Effector memory CD8-positive, alpha-beta T cell (primary cell): ENCODE measurements at regions not wholly inside any gene's neighbourhood (a gene's known extent, or its start where the extent isn't known, plus 50 kb on each side); places are given as distances from the start of the nearest gene placed in this dataset.

Experiments
- ATAC-seq: fragments of 150-1000 bp; cut with Tn5 transposase; replicated peaks from 2 replicates; pipeline ENCODE4 v1.10.0; 2021; ENCODE audit warnings: mild to moderate bottlenecking, moderate library complexity
- DNase-seq, 3 experiments: peaks; one replicate each; pipeline ENCODE4 v3.0.0; 2021
- H3K27ac Mint-ChIP-seq, 2 donors: one replicate each; pipeline ENCODE4 v1.8.0; 2022; ENCODE audit warnings: mild to moderate bottlenecking in 2 of 2, mixed read lengths in 2 of 2, moderate library complexity in 2 of 2
- H3K27me3 Mint-ChIP-seq, 2 donors: one replicate each; pipeline ENCODE4 v1.8.0; 2022; ENCODE audit warnings: mixed read lengths in 2 of 2
- H3K36me3 Mint-ChIP-seq: one replicate; pipeline ENCODE4 v1.8.0; 2022; ENCODE audit warnings: mild to moderate bottlenecking, moderate library complexity, mixed read lengths; ENCODE audit not compliant: insufficient read depth
- H3K4me1 Mint-ChIP-seq, 2 donors: one replicate each; pipeline ENCODE4 v1.8.0; 2022; ENCODE audit warnings: low read depth in 2 of 2, mixed read lengths in 2 of 2
- H3K4me3 Mint-ChIP-seq, 2 donors: one replicate each; pipeline ENCODE4 v1.8.0; 2022; ENCODE audit warnings: mild to moderate bottlenecking in 2 of 2, mixed read lengths in 2 of 2, moderate library complexity in 2 of 2
- H3K9me3 Mint-ChIP-seq, 2 donors: one replicate each; pipeline ENCODE4 v1.8.0; 2022; ENCODE audit warnings: mixed read lengths in 2 of 2

DNA sequence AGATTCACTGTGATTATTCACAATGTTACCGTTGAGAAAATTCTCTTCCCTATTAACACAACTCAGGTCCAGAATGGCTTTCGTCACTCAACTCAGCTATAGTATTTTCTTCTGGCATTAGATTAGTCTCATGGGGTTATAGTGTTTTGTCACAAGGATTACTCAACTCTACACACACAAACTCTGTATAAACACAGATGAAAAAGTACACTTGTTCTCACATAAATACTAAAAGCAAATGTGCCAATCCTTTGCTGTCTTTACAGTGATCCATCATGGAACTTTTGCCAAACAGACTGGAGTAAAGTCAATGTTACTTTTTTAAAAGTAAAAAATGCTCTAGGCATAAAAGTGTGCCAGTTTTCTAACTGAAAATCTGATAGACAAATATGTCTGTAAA, 267.6 kb downstream of the RBM43 start:
- Mint-ChIP-seq H3K27ac (no peak overlapping the region), H3K9me3 (peaks cover 0 to 6% of the 10 kb centered on the region in 2 donors), H3K4me3 (no peak overlapping the region), H3K36me3 (no peaks in the 10 kb centered on the region), H3K4me1 (no peaks in the 10 kb centered on the region), H3K27me3 (no peaks in the 10 kb centered on the region)
- DNase-seq (no peak), ATAC-seq (no peak)

DNA sequence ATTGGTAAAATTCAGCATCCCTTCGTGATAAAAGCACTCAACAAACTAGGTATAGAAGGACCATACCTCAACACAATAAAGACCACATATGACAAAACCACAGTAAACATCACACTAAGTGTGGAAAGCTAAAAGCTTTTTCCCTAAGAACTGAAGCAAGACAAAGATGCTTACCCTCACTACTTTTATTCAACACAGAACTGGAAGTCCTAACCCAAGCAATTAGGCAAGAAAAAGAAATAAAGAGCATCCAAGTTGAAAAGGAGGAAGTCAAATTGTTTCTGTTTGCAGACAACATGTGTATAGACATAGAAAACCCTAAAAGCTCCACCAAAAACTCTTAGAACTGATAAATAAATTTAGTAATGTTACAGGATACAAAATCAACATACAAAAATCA, 271.7 kb downstream of the RBM43 start:
- Mint-ChIP-seq H3K36me3 (no peaks in the 10 kb centered on the region), H3K9me3 (peaks cover 5 to 7% of the 10 kb centered on the region in 2 donors), H3K27ac (no peak overlapping the region), H3K27me3 (peaks cover 3 to 17% of the 10 kb centered on the region in 2 donors), H3K4me3 (no peak overlapping the region), H3K4me1 (no peaks in the 10 kb centered on the region)
- ATAC-seq = no peak
- no peak for DNase-seq

DNA sequence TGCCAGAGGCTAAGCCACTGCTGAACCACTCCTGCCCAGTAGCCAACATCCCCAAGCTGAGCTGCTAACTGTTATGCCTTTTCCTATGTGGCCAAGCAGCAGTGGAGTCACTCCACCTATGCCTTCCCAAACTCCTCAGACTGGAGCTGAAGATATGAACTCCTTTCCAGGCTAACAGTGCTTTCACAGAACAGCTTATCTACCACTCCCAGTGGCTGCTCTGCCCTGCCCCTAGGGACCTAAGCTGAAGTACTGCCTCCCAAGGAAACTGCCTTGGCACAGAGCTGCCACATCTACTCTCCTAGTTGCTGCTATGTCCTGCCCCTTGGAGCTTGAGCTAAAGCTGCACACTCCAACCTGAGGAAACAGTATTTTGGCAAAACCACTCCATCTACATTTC, 275.9 kb downstream of the RBM43 start:
- DNase-seq = no peak
- Mint-ChIP-seq H3K4me1 (no peaks in the 10 kb centered on the region), H3K36me3 (peaks cover 2% of the 10 kb centered on the region), H3K4me3 (no peak overlapping the region), H3K9me3 (peaks cover 5% of the 10 kb centered on the region in 2 donors), H3K27me3 (peaks cover 6 to 26% of the 10 kb centered on the region in 2 donors), H3K27ac (no peak overlapping the region)
- ATAC-seq = no peak

DNA sequence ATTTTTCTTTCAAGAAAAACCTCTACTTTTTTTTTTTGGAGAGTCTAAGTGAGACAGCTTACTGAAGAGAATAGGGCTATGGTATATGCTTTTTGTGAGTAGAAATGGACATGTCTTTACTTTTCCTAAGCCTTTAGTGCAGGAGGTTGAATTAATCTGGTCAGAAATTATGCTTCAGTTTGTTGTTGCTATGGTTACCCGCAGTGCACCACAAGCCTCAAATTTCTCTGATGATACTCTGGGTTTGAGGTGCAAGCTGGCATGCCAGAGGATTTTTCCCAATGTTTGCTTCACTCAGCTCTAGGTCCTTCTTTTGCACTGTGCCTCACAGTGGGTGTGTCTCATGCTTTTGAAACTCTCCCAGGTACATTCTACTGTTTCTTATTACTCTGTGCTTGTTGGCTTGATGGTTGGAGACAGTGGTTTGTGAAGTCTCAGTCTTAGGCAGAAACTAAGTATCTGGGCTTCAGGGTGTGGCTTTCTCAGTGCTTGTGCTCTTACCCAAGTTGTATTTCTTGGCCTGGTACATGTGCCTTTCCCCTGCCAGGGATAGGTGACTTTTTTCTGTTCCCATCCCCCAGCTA, 278.3 kb downstream of the RBM43 start:
- ATAC-seq (no peak), DNase-seq (no peak)
- Mint-ChIP-seq H3K27me3 (peaks cover 6 to 26% of the 10 kb centered on the region in 2 donors), H3K9me3 (peaks cover 1 to 5% of the 10 kb centered on the region in 2 donors), H3K4me1 (no peaks in the 10 kb centered on the region), H3K27ac (no peak overlapping the region), H3K36me3 (peaks cover 2% of the 10 kb centered on the region), H3K4me3 (no peak overlapping the region)

DNA sequence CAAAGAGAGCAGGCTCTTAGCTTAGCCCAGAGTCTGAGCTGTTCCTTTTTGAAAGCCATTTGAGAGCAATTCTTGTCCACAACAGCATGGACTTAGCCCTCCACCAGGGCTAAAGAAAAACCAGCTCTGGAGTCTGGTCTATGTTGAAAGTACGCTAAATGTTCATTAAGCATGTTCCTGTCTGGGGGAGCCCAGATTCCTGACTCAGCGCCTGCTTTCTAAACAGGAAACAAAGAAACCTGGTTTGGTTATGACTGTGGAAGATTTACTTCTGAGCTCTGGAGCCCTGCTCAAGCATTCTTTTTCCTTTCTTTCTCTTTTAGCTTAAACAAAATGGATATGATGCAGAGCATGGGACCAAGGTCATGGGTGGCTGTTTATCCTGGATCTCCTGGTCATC, 279.8 kb downstream of the RBM43 start:
- Mint-ChIP-seq H3K36me3 (peaks cover 2% of the 10 kb centered on the region), H3K4me1 (no peaks in the 10 kb centered on the region), H3K27ac (no peak overlapping the region), H3K9me3 (peaks cover 1 to 5% of the 10 kb centered on the region in 2 donors), H3K4me3 (no peak overlapping the region), H3K27me3 (peaks cover 6 to 22% of the 10 kb centered on the region in 2 donors)
- no peak for ATAC-seq
- DNase-seq = no peak

DNA sequence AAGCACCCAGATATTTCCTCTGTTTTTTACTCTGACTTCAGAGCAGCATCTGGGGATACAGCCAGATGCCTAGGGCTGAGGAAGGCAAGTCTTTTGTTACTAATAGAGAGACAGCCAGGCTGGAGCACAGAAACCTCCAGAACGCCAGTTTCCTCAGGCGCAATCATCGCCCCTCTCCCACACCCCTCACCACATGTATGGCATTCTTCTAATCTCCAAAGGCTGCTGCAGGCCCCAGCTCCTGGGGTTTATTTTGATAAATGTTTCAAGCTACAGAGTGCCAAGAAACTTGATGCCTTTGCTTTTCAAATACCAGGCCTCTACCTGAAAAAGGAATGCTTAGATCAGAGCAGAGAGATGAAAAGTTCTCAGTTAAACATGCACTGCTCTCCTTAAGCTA, 283.6 kb downstream of the RBM43 start:
- H3K27me3 Mint-ChIP-seq = no peaks in the 10 kb centered on the region
- H3K9me3 Mint-ChIP-seq = no peaks in the 10 kb centered on the region
- DNase-seq (no peak), ATAC-seq (no peak)
- H3K4me3 Mint-ChIP-seq = no peak overlapping the region
- H3K4me1 Mint-ChIP-seq = no peaks in the 10 kb centered on the region
- no peak overlapping the region for H3K27ac Mint-ChIP-seq
- no peaks in the 10 kb centered on the region for H3K36me3 Mint-ChIP-seq

DNA sequence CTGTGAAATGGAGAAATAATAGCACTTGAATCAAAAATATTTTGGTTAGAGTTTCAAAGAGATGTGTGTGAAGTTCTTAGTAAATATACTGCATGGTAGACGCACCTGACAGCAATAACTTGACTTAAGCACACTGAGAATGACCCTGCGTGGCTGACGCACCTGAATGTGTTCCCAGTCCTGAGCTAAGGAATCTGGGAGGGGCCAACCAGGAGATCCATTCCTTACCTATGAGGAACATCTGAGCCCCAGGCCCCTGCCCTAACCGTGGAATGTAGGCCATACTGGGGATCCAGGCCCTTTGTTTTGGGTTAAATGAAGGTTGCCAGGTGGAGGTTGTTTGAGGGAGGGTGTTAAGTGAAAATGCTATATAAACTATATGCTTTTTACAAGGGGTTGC, 284.4 kb downstream of the RBM43 start:
- Mint-ChIP-seq H3K4me1 (no peaks in the 10 kb centered on the region), H3K36me3 (no peaks in the 10 kb centered on the region), H3K27ac (no peak overlapping the region), H3K27me3 (no peaks in the 10 kb centered on the region), H3K4me3 (no peak overlapping the region), H3K9me3 (no peaks in the 10 kb centered on the region)
- no peak for DNase-seq
- ATAC-seq = no peak

DNA sequence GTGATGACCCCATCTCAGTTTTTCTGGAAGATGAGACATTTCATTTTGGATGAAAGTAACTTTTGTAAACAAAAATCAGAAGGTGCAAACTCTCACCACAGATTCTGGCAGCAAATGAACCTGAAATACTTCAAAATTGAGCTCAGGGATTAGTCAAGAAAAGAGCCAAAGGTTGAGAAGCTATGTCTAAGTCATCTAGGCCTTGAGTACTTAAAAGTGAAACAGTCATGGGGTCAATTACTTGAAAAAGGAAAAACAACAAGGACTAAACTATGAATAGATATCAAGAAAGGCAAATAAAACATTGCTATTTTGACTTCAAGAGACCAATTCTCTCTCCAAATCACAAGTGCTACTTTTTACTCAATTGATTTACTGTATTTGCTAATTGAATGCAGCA, 285.1 kb downstream of the RBM43 start:
- DNase-seq (no peak), ATAC-seq (no peak)
- H3K9me3 Mint-ChIP-seq = no peaks in the 10 kb centered on the region
- no peaks in the 10 kb centered on the region for H3K4me1 Mint-ChIP-seq
- no peak overlapping the region for H3K27ac Mint-ChIP-seq
- H3K4me3 Mint-ChIP-seq = no peak overlapping the region
- no peaks in the 10 kb centered on the region for H3K36me3 Mint-ChIP-seq
- H3K27me3 Mint-ChIP-seq = no peaks in the 10 kb centered on the region

DNA sequence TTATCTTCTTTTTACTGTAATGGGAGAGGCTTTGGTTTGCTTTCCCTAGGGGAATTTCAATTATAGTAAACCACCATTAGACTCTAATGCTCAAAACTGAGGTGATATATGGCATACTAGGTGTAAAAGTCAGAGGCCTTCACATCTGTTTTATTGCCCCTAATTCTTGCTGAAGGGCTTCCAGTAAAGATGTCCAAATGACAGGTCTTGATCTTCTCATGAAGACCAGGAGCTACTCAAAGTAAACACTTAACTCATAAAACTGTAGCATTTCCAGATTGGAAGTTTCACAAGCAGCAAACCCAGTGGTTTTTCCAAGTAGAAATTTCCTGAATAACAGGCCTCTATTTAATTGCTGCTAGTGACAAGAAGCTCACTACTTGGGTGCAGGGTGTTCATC, 286.8 kb downstream of the RBM43 start:
- no peak for ATAC-seq
- H3K4me1 Mint-ChIP-seq = no peaks in the 10 kb centered on the region
- no peaks in the 10 kb centered on the region for H3K36me3 Mint-ChIP-seq

DNA sequence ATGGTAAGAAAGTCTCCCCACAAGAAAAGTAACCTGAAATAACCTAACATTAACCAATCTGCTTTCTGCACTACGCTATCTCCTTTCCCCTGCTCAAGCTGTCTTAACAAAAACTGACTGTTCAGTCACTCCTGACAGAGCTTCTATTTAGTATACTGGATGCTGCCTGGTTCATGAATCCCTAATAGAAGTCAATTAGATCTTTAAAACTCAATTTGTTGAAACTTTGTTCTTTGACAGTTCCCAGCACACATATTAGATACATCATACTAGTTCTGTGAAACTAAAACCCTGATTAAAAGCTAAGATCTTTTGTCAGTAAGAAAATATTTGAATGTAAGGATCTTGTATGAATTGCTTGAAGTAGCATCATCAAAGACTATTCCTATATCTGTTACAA, 287.4 kb downstream of the RBM43 start:
- no peaks in the 10 kb centered on the region for H3K4me1 Mint-ChIP-seq
- no peaks in the 10 kb centered on the region for H3K36me3 Mint-ChIP-seq
- H3K4me3 Mint-ChIP-seq = no peak overlapping the region
- no peak for DNase-seq
- no peak for ATAC-seq
- no peak overlapping the region for H3K27ac Mint-ChIP-seq
- H3K27me3 Mint-ChIP-seq = no peaks in the 10 kb centered on the region
- no peaks in the 10 kb centered on the region for H3K9me3 Mint-ChIP-seq

More for the DNA sequence above, 286.8 kb downstream of the RBM43 start:
- no peak overlapping the region for H3K4me3 Mint-ChIP-seq
- H3K27me3 Mint-ChIP-seq = no peaks in the 10 kb centered on the region
- DNase-seq = no peak
- H3K27ac Mint-ChIP-seq = no peak overlapping the region
- H3K9me3 Mint-ChIP-seq = no peaks in the 10 kb centered on the region

DNA sequence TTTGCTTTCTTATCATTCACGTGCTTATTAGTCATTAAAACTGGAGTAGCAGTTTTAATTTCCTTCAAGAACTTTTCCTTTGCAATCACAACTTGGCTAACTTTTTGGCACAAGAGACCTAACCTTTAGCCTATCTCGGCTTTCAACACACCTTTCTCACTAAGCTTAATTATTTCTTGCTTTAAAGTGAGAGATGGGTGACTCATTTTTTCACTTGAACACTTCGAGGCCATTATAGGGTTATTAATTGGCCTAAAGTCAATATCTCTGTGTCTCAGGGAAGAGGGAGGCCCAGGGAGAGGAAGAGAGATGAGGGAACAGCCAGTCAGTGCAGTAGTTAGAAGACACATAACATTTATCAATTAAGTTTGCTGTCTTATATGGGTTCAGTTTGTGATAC, 289.8 kb downstream of the RBM43 start:
- no peaks in the 10 kb centered on the region for H3K4me1 Mint-ChIP-seq

DNA sequence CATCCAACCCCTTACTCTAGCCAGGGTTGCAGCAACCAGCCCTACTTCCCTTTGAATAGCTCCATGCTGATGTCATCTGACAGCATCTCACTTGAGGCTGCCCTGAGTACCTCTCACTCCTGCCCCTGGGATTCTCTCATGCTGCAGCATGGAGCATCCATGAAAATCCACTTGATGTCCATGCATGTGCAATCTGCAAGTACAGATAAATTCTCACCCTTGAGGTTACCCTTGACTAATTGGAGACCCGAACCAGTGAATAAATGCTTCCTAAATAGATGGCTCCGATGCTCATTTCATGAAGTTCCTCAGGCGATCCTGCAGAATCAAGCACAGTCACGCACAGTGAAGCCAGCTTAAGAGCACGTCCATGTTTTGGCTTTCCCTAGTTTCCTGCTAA, 298.3 kb downstream of the RBM43 start:
- no peak overlapping the region for H3K27ac Mint-ChIP-seq
- H3K9me3 Mint-ChIP-seq = no peaks in the 10 kb centered on the region
- no peak for ATAC-seq
- H3K4me3 Mint-ChIP-seq = no peak overlapping the region
- DNase-seq = no peak
- H3K4me1 Mint-ChIP-seq = no peaks in the 10 kb centered on the region
- H3K27me3 Mint-ChIP-seq = no peaks in the 10 kb centered on the region
- no peaks in the 10 kb centered on the region for H3K36me3 Mint-ChIP-seq

More for the DNA sequence above, 289.8 kb downstream of the RBM43 start:
- Mint-ChIP-seq H3K4me3 (no peak overlapping the region), H3K27ac (no peak overlapping the region), H3K9me3 (no peaks in the 10 kb centered on the region), H3K27me3 (no peaks in the 10 kb centered on the region), H3K36me3 (no peaks in the 10 kb centered on the region)
- ATAC-seq (no peak), DNase-seq (no peak)

DNA sequence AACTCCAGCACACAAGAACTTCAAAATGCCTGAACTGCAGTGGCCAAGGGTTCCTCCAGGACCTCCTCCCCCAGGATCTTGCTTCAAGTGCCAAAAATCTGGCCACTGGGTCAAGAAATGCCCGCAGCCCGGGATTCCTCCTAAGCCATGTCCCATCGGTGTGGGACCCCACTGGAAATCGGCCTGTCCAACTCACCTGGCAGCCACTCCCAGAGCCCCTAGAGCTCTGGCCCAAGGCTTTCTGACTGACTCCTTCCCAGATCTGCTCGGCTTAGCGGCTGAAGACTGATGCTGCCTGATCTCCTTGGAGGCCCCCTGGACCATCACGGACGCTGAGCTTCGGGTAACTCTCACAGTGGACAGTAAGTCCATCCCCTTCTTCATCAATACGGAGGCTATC, 306.4 kb downstream of the RBM43 start:
- Mint-ChIP-seq H3K4me3 (no peak overlapping the region), H3K9me3 (no peaks in the 10 kb centered on the region), H3K27me3 (no peaks in the 10 kb centered on the region), H3K4me1 (no peaks in the 10 kb centered on the region), H3K36me3 (no peaks in the 10 kb centered on the region), H3K27ac (no peak overlapping the region)
- no peak for ATAC-seq
- no peak for DNase-seq

DNA sequence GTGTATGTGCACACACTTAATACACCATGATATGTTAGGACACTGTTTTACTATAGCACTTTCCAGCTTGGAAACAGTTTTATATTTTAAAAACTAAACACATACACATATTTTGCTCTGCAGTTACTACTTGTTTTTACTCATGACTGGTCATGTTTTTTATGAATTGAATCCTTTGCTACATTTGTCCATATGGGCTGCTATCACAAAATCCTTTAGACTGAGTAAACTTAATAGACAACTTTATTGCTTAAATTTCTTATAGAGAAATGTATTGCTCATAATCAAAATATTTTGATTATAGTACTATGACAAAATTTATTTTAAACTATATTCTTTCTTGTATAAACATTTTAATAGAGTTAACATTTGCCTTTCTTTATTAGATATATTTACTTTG, 314.8 kb downstream of the RBM43 start:
- ATAC-seq (no peak), DNase-seq (no peak)
- Mint-ChIP-seq H3K36me3 (no peaks in the 10 kb centered on the region), H3K4me3 (no peak overlapping the region), H3K9me3 (no peaks in the 10 kb centered on the region), H3K27me3 (no peaks in the 10 kb centered on the region), H3K27ac (no peak overlapping the region), H3K4me1 (no peaks in the 10 kb centered on the region)

DNA sequence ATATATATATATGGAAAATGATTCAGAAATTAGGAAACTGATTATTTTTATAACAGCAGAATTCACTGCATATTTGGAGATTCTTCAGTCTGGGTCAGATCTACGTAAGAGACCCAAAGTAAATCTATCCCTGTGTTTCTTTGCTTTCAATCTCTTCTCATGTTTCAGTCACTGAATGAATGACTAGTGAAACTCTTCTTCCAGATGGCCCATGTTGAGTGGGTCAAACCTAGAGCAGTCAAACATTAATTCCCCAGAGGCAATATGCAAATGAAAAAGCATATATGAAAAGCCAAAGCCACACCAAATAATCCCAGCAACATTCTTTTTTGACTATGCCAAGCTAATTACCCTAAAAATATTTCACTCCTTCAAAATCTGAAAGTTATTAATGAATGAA, 317.3 kb downstream of the RBM43 start:
- Mint-ChIP-seq H3K4me3 (no peak overlapping the region), H3K36me3 (no peaks in the 10 kb centered on the region), H3K9me3 (no peaks in the 10 kb centered on the region), H3K27ac (no peak overlapping the region), H3K27me3 (no peaks in the 10 kb centered on the region), H3K4me1 (no peaks in the 10 kb centered on the region)
- DNase-seq (no peak), ATAC-seq (no peak)
